Activated naive CD4-positive, alpha-beta T cell treated with anti-CD3 and anti-CD28 coated beads, Interleukin-2, amount 10 ng/mL, durations not matched to agents 7 days and 5 days (primary cell): ENCODE measurements at regions not wholly inside any gene's neighbourhood (a gene's known extent, or its start where the extent isn't known, plus 50 kb on each side); places are given as distances from the start of the nearest gene placed in this dataset.

Experiments used
- CTCF ChIA-PET: fragments of 350-600 bp; sonication (Branson Sonifier 250); formaldehyde crosslinking; loops from one replicate; lab custom pipeline; 2021; ENCODE audit warnings: antibody characterized with exemption; lab: Charles Lee
- DNase-seq: peaks from one replicate; pipeline ENCODE4 v3.0.0-alpha.2; 2020
- H3K27ac Mint-ChIP-seq: one replicate; pipeline ENCODE4 v1.8.0; 2021; ENCODE audit warnings: mild to moderate bottlenecking, moderate library complexity, mixed read lengths
- H3K27me3 Mint-ChIP-seq: one replicate; pipeline ENCODE4 v1.8.0; 2021; ENCODE audit warnings: mild to moderate bottlenecking, mixed read lengths
- H3K36me3 Mint-ChIP-seq: one replicate; pipeline ENCODE4 v1.8.0; 2021; ENCODE audit warnings: mixed read lengths
- H3K4me1 Mint-ChIP-seq: one replicate; pipeline ENCODE4 v1.8.0; 2021; ENCODE audit warnings: mixed read lengths
- H3K4me3 Mint-ChIP-seq: one replicate; pipeline ENCODE4 v1.8.0; 2021; ENCODE audit warnings: mild to moderate bottlenecking, moderate library complexity, mixed read lengths
- H3K9me3 Mint-ChIP-seq: one replicate; pipeline ENCODE4 v1.8.0; 2021; ENCODE audit warnings: mixed read lengths

GRCh38 chr12:125583071-125583470 lies 517.8 kb downstream of the AACS start:
- no peak overlapping the region for H3K4me3 Mint-ChIP-seq
- no peaks in the 10 kb centered on the region for H3K4me1 Mint-ChIP-seq
- H3K9me3 Mint-ChIP-seq: peaks cover 11% of the 10 kb centered on the region
- no peaks in the 10 kb centered on the region for H3K36me3 Mint-ChIP-seq
- CTCF ChIA-PET: no interaction called here
- H3K27ac Mint-ChIP-seq: no peak overlapping the region
- no peaks in the 10 kb centered on the region for H3K27me3 Mint-ChIP-seq
- DNase-seq: no peak

GRCh38 chr12:125586441-125586840 lies 521.2 kb downstream of the AACS start:
- no peak for DNase-seq
- Mint-ChIP-seq H3K9me3 (peaks cover 4% of the 10 kb centered on the region), H3K27ac (no peak overlapping the region), H3K4me3 (no peak overlapping the region), H3K4me1 (no peaks in the 10 kb centered on the region), H3K36me3 (no peaks in the 10 kb centered on the region), H3K27me3 (no peaks in the 10 kb centered on the region)
- CTCF ChIA-PET: no interaction called here

DNA sequence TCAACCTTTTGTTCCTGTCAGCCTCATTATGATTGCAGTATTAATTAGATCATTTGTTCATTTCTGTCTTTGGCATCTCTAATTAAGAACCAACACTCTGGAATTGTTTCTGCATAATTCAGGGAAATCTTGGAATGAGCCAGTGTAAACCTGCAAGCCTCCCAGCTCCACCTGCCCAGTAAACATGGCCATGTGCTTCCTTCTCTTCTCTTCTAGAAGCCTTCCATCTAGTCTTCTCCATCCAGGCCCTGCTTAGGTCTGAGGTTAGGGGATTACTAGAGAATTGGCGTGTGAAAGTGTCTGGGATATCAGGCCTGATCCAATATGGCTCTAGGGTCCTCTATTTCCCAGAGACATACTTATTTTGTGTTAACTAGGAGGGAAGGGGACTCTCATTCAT lies 528.0 kb downstream of the AACS start:
- Mint-ChIP-seq H3K27me3 (no peaks in the 10 kb centered on the region), H3K4me1 (no peaks in the 10 kb centered on the region), H3K9me3 (peaks cover 5% of the 10 kb centered on the region), H3K4me3 (no peak overlapping the region), H3K36me3 (no peaks in the 10 kb centered on the region), H3K27ac (no peak overlapping the region)
- CTCF ChIA-PET: no interaction called here
- DNase-seq: no peak

DNA sequence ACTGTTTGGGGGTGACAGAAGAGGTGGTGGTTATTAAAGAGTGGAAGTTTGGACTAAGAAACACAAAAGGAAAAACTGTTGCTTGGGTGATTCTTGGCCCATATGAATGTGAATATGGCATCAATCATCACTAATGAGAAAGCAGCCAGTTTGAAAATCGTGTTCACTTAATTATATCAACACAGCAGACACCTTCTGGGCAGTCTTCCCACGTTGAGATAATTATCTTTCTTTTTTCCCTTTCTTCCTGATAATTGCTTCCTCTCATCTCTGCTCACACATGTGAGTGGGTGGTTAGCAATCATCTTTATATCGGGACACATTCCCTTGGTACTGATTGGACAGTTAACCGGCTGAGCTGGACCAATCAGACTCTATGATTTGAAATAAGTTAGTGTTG lies 539.7 kb downstream of the AACS start:
- no peaks in the 10 kb centered on the region for H3K4me1 Mint-ChIP-seq
- no peaks in the 10 kb centered on the region for H3K27me3 Mint-ChIP-seq
- H3K36me3 Mint-ChIP-seq: no peaks in the 10 kb centered on the region

DNA sequence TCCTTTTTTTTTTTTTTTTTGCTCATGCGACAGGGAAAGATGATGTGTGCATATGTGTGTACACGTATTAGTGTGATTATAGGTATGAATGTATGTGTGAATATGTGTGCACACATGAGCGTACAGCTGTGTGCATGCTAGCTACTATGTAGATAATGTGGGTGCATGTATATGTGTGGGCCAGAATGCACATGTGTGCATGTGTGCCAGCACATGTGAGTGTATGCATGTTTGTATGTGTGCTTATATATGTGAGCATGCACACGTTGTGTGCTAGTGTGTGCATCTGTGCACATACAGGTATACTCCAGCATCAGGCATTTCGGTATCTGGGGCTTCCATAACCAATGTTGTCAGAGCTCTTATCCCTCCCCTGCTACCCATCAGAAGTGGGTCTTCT lies 541.1 kb downstream of the AACS start:
- Mint-ChIP-seq H3K4me1 (no peaks in the 10 kb centered on the region), H3K27me3 (no peaks in the 10 kb centered on the region), H3K9me3 (peaks cover 7% of the 10 kb centered on the region), H3K36me3 (no peaks in the 10 kb centered on the region), H3K4me3 (no peak overlapping the region), H3K27ac (no peak overlapping the region)
- DNase-seq: no peak
- CTCF ChIA-PET: no interaction called here

More for the DNA sequence above, 539.7 kb downstream of the AACS start:
- no peak overlapping the region for H3K4me3 Mint-ChIP-seq
- H3K9me3 Mint-ChIP-seq: peaks cover 9% of the 10 kb centered on the region
- DNase-seq: no peak
- CTCF ChIA-PET: no interaction called here
- H3K27ac Mint-ChIP-seq: no peak overlapping the region

DNA sequence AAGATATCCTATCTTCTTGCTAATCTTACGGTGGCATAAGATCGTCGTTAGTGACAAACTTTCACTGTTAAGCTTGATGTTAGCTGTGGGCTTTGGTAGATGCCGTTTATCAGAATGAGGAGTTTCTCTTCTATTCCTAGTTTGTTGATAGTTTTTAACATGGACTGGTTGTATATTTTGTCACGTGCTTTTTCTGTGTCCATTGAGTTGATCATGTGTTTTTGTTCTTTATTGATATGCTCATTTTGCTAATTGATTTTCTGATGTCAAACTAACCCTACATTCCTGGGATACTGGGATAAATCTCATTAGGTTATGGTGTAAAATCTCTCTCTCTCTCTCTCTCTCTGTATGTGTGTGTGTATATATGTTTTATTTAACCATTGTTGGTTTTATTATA lies 545.1 kb downstream of the AACS start:
- H3K4me1 Mint-ChIP-seq: no peaks in the 10 kb centered on the region
- CTCF ChIA-PET: no interaction called here

DNA sequence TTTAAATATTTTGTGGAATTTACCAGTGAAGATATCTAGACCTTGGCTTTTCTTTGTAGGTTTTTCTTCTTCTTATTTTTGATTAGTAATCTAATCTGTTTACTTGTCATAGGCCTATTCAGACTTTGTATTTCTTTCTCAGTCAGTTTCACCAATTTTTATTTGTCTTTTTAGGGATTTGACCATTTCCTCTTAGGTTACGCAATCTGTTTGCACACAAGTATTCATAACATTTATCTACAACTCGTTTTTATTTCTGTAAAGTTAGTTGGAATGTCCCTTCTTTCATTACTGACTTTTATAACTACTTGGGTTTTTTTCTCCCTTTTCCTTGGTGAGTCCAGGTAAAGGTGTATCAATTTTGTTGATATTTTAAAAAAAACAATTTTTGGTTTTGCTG lies 545.7 kb downstream of the AACS start:
- DNase-seq: no peak
- H3K4me3 Mint-ChIP-seq: no peak overlapping the region
- CTCF ChIA-PET: no interaction called here
- H3K4me1 Mint-ChIP-seq: no peaks in the 10 kb centered on the region
- no peaks in the 10 kb centered on the region for H3K9me3 Mint-ChIP-seq
- no peaks in the 10 kb centered on the region for H3K36me3 Mint-ChIP-seq
- no peaks in the 10 kb centered on the region for H3K27me3 Mint-ChIP-seq
- H3K27ac Mint-ChIP-seq: no peak overlapping the region

More for the DNA sequence above, 545.1 kb downstream of the AACS start:
- DNase-seq: no peak
- no peaks in the 10 kb centered on the region for H3K36me3 Mint-ChIP-seq
- no peak overlapping the region for H3K27ac Mint-ChIP-seq
- H3K27me3 Mint-ChIP-seq: no peaks in the 10 kb centered on the region
- no peaks in the 10 kb centered on the region for H3K9me3 Mint-ChIP-seq
- H3K4me3 Mint-ChIP-seq: no peak overlapping the region

GRCh38 chr12:125614058-125614457 lies 548.8 kb downstream of the AACS start:
- Mint-ChIP-seq H3K27me3 (no peaks in the 10 kb centered on the region), H3K9me3 (peaks cover 3% of the 10 kb centered on the region), H3K4me3 (no peak overlapping the region), H3K36me3 (no peaks in the 10 kb centered on the region), H3K27ac (no peak overlapping the region), H3K4me1 (no peaks in the 10 kb centered on the region)
- no peak for DNase-seq
- CTCF ChIA-PET: no interaction called here

- DNase-seq: no peak
- Mint-ChIP-seq H3K27me3 (no peaks in the 10 kb centered on the region), H3K4me1 (no peaks in the 10 kb centered on the region), H3K36me3 (no peaks in the 10 kb centered on the region), H3K4me3 (no peak overlapping the region), H3K27ac (no peak overlapping the region), H3K9me3 (peaks cover 5% of the 10 kb centered on the region)
- CTCF ChIA-PET: no interaction called here
Observed at GRCh38 chr12:125619723-125620122, 554.5 kb downstream of the AACS start.

- CTCF ChIA-PET: no interaction called here
- Mint-ChIP-seq H3K9me3 (no peaks in the 10 kb centered on the region), H3K4me1 (no peaks in the 10 kb centered on the region), H3K4me3 (no peak overlapping the region), H3K27me3 (no peaks in the 10 kb centered on the region), H3K27ac (no peak overlapping the region), H3K36me3 (no peaks in the 10 kb centered on the region)
- DNase-seq: no peak
Observed at GRCh38 chr12:125633686-125634085, 568.5 kb downstream of the AACS start.

- H3K27me3 Mint-ChIP-seq: no peaks in the 10 kb centered on the region
- CTCF ChIA-PET: no interaction called here
Observed at GRCh38 chr12:125634813-125635212, 569.6 kb downstream of the AACS start.

DNA sequence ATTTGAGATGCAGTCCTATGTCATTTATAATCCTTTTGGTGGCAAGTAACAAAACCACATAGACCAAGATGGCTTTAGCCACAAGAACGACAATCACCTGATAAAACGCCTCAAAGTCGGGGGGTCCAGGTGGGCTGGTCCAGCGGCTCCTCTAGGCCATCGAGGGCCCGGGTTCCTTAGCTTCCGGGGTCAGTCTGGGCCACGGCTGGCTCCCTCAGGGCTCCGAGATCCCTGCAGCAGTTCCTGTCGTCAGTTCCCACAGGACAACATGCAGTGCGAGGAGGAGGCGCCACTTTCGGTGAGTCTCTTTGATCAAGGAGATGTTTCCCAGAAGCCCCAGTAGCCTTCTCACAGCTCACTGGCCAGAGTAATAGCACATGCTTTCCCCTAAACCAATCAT lies 574.6 kb downstream of the AACS start:
- DNase-seq: no peak

More at GRCh38 chr12:125634813-125635212, 569.6 kb downstream of the AACS start:
- Mint-ChIP-seq H3K27ac (no peak overlapping the region), H3K4me3 (no peak overlapping the region), H3K4me1 (no peaks in the 10 kb centered on the region), H3K9me3 (no peaks in the 10 kb centered on the region), H3K36me3 (no peaks in the 10 kb centered on the region)
- no peak for DNase-seq

DNA sequence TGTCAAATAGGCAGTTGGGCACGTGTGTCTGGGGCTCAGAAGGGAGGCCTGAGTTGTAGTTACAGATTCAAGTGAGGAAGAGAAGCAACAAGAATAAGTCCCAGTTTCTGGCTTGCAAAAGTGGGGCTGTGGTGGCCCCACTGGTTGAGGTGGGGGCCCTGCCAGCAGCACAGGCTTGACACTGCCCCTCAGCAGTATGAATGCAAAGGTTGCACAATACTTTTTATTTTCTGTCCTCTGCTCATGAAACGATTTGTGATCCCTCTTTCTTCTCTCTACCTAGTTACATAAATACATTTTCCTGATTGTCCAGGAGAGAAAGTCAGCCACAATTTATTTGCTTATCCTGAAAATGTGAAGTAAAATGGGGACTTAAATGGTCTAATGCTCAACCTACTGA lies 577.8 kb downstream of the AACS start:
- Mint-ChIP-seq H3K4me1 (no peaks in the 10 kb centered on the region), H3K9me3 (peaks cover 2% of the 10 kb centered on the region), H3K27me3 (no peaks in the 10 kb centered on the region), H3K4me3 (no peak overlapping the region), H3K36me3 (no peaks in the 10 kb centered on the region), H3K27ac (no peak overlapping the region)
- CTCF ChIA-PET: no interaction called here
- no peak for DNase-seq

More for the DNA sequence above, 574.6 kb downstream of the AACS start:
- no peaks in the 10 kb centered on the region for H3K27me3 Mint-ChIP-seq
- no peak overlapping the region for H3K27ac Mint-ChIP-seq
- peaks cover 2% of the 10 kb centered on the region for H3K9me3 Mint-ChIP-seq
- H3K4me1 Mint-ChIP-seq: no peaks in the 10 kb centered on the region
- no peaks in the 10 kb centered on the region for H3K36me3 Mint-ChIP-seq
- no peak overlapping the region for H3K4me3 Mint-ChIP-seq
- CTCF ChIA-PET: no interaction called here

DNA sequence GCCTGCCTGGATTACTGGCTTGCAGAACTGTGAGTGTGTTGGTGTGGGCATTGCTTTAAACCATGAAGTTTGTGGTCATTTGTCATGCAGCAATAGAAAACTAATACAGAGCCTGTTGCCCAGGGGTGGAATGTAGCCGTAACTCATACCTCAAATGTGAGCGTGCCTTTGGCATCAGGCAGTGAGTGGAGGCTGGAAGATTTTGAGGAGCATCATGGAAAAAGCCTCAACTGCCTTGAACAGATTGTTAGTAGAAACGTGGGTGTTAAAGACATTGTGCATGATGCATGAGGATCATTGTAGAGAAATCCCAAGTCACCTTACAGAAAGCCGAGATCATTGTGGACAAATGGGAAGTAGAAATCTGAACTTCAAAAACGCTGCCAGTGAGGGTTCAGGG lies 580.5 kb downstream of the AACS start:
- Mint-ChIP-seq H3K27me3 (no peaks in the 10 kb centered on the region), H3K36me3 (no peaks in the 10 kb centered on the region), H3K4me1 (no peaks in the 10 kb centered on the region), H3K4me3 (no peak overlapping the region), H3K9me3 (peaks cover 5% of the 10 kb centered on the region), H3K27ac (no peak overlapping the region)
- CTCF ChIA-PET: no interaction called here
- DNase-seq: no peak

GRCh38 chr12:125650587-125650986 lies 585.4 kb downstream of the AACS start:
- no peak overlapping the region for H3K27ac Mint-ChIP-seq
- no peaks in the 10 kb centered on the region for H3K36me3 Mint-ChIP-seq
- CTCF ChIA-PET: no interaction called here
- no peaks in the 10 kb centered on the region for H3K4me1 Mint-ChIP-seq
- DNase-seq: no peak
- H3K9me3 Mint-ChIP-seq: peaks cover 4% of the 10 kb centered on the region
- no peaks in the 10 kb centered on the region for H3K27me3 Mint-ChIP-seq
- H3K4me3 Mint-ChIP-seq: no peak overlapping the region

GRCh38 chr12:125651625-125652024 lies 586.4 kb downstream of the AACS start:
- Mint-ChIP-seq H3K27me3 (no peaks in the 10 kb centered on the region), H3K9me3 (peaks cover 4% of the 10 kb centered on the region), H3K36me3 (no peaks in the 10 kb centered on the region), H3K4me1 (no peaks in the 10 kb centered on the region), H3K27ac (no peak overlapping the region), H3K4me3 (no peak overlapping the region)
- CTCF ChIA-PET: no interaction called here
- DNase-seq: no peak
